H1 (cell line): ENCODE measurements at regions not wholly inside any gene's neighbourhood (a gene's known extent, or its start where the extent isn't known, plus 50 kb on each side); places are given as distances from the start of the nearest gene placed in this dataset.

ENCODE experiments used
- CTCF ChIA-PET: fragments of 300-600 bp; sonication (Branson Sonifier 250); formaldehyde crosslinking; loops from one replicate; lab custom pipeline; 2021; ENCODE audit not compliant: partially characterized antibody; lab: Charles Lee
- POLR2A ChIA-PET: fragments of 300-600 bp; sonication (Branson Sonifier 250); formaldehyde crosslinking; loops from one replicate; lab custom pipeline; 2021; ENCODE audit warnings: inconsistent platforms; ENCODE audit not compliant: partially characterized antibody; lab: Charles Lee
- DNase-seq, 2 experiments: peaks; one replicate each; pipeline versions ENCODE4 v3.0.0 to v3.0.0-alpha.2; 2010 to 2022; ENCODE audit warnings: low spot score in 2 of 2, low read depth in 1 of 2, mixed read lengths in 1 of 2
- FAIRE-seq: peaks from 2 replicates; lab custom pipeline; 2011; peaks lifted over from hg19 to GRCh38; lab: Jason Lieb, UNC
- H2AFZ ChIP-seq: 2 replicates; pipeline ENCODE4 v1.8.1; 2012; ENCODE audit warnings: low read length, inconsistent platforms
- H2AK5ac ChIP-seq: 2 replicates; pipeline ENCODE4 v1.6.1; 2013; ENCODE audit warnings: low read depth, low read length
- H2BK120ac ChIP-seq: replicated peaks from 2 replicates; pipeline ENCODE3; 2013; ENCODE audit warnings: low read depth, low read length, inconsistent platforms
- H2BK12ac ChIP-seq: 2 replicates; pipeline ENCODE4 v1.6.1; 2013; ENCODE audit warnings: low read depth, low read length
- H2BK15ac ChIP-seq: 2 replicates; pipeline ENCODE4 v1.6.1; 2013; ENCODE audit warnings: low read length
- H2BK20ac ChIP-seq: 2 replicates; pipeline ENCODE4 v1.6.1; 2013; ENCODE audit warnings: low read length
- H2BK5ac ChIP-seq: 2 replicates; pipeline ENCODE4 v1.6.1; 2013; ENCODE audit warnings: low read depth, low read length
- H3K14ac ChIP-seq: 2 replicates; pipeline ENCODE4 v1.6.1; 2013; ENCODE audit warnings: inconsistent platforms; ENCODE audit not compliant: insufficient read length
- H3K18ac ChIP-seq: 2 replicates; pipeline ENCODE4 v1.6.1; 2013; ENCODE audit warnings: low read length; ENCODE audit errors: extremely low read depth
- H3K23ac ChIP-seq: 2 replicates; pipeline ENCODE4 v1.6.1; 2013; ENCODE audit warnings: inconsistent platforms; ENCODE audit not compliant: insufficient read length
- H3K23me2 ChIP-seq: 2 replicates; pipeline ENCODE4 v1.6.1; 2013; ENCODE audit warnings: low read depth, low read length
- H3K27ac ChIP-seq: 2 replicates; pipeline ENCODE4 v1.6.1; 2011; ENCODE audit warnings: low read depth, low read length, inconsistent platforms
- H3K27me3 ChIP-seq, 4 experiments: replicated peaks in 1 of 4; 1 replicate in 1 of 4; 2 replicates in 3 of 4; pipeline versions ENCODE4 v1.6.1 to v1.8.1; 2011 to 2013; ENCODE audit warnings: low read length in 3 of 4, mild to moderate bottlenecking in 3 of 4, inconsistent platforms in 2 of 4, mixed read lengths in 2 of 4, moderate library complexity in 1 of 4; ENCODE audit not compliant: control insufficient read depth in 3 of 4, insufficient read depth in 3 of 4; ENCODE audit errors: extremely low read depth in 1 of 4
- H3K36me3 ChIP-seq, 4 experiments: 2 replicates each; pipeline versions ENCODE4 v1.6.1 to v1.8.1; 2011 to 2013; ENCODE audit warnings: mild to moderate bottlenecking in 4 of 4, low read length in 3 of 4, moderate library complexity in 2 of 4, control low read depth in 1 of 4, inconsistent platforms in 1 of 4; ENCODE audit not compliant: insufficient read depth in 4 of 4, control insufficient read depth in 2 of 4
- H3K4ac ChIP-seq: replicated peaks from 2 replicates; pipeline ENCODE3; 2013; ENCODE audit warnings: low read length, low read depth, mixed read lengths, inconsistent platforms; ENCODE audit not compliant: insufficient read length
- H3K4me1 ChIP-seq, 4 experiments: replicated peaks in 1 of 4; 1 replicate in 1 of 4; 2 replicates in 3 of 4; pipeline versions ENCODE4 v1.6.1 to v1.8.1; 2011 to 2013; ENCODE audit warnings: low read length in 3 of 4, inconsistent platforms in 2 of 4, mixed read lengths in 1 of 4; ENCODE audit not compliant: insufficient read depth in 4 of 4, control insufficient read depth in 3 of 4
- H3K4me2 ChIP-seq, 2 experiments: 2 replicates each; pipeline versions ENCODE4 v1.6.1 to v1.8.1; 2011 to 2013; ENCODE audit warnings: low read depth in 2 of 2, low read length in 2 of 2, control low read depth in 1 of 2, inconsistent platforms in 1 of 2, mild to moderate bottlenecking in 1 of 2; ENCODE audit not compliant: insufficient read depth in 1 of 2
- H3K4me3 ChIP-seq, 4 experiments: fragments of 200-600, 300-600 bp in 1 of 4; sonication (generic), shearing (Covaris generic), sonication (Bioruptor Twin) in 1 of 4; 2 replicates each; pipeline versions ENCODE4 v1.5.1 to v1.8.1; 2011 to 2016; ENCODE audit warnings: low read length in 4 of 4, low read depth in 3 of 4, control low read depth in 2 of 4, inconsistent platforms in 2 of 4, mild to moderate bottlenecking in 2 of 4, mixed read lengths in 1 of 4, moderate library complexity in 1 of 4; ENCODE audit not compliant: insufficient read depth in 2 of 4; ENCODE audit errors: extremely low read depth in 1 of 4
- H3K56ac ChIP-seq: replicated peaks from 2 replicates; pipeline ENCODE3; 2013; ENCODE audit warnings: low read depth, mild to moderate bottlenecking, mixed read lengths, low read length, inconsistent platforms; ENCODE audit not compliant: insufficient read length
- H3K79me1 ChIP-seq: 2 replicates; pipeline ENCODE4 v1.6.1; 2013; ENCODE audit warnings: low read depth, low read length, control low read depth
- H3K79me2 ChIP-seq, 2 experiments: 2 replicates each; pipeline versions ENCODE4 v1.6.1 to v1.8.1; 2012 to 2013; ENCODE audit warnings: low read length in 2 of 2, mild to moderate bottlenecking in 2 of 2, inconsistent platforms in 1 of 2; ENCODE audit not compliant: insufficient read depth in 2 of 2, control insufficient read depth in 1 of 2
- H3K9ac ChIP-seq, 4 experiments: replicated peaks in 1 of 4; 1 replicate in 1 of 4; 2 replicates in 3 of 4; pipeline versions ENCODE4 v1.6.1 to v1.8.1; 2011 to 2013; ENCODE audit warnings: low read depth in 3 of 4, low read length in 3 of 4, control low read depth in 2 of 4, mild to moderate bottlenecking in 2 of 4, moderate library complexity in 2 of 4, inconsistent platforms in 1 of 4; ENCODE audit errors: extremely low read depth in 1 of 4
- H3K9me3 ChIP-seq, 2 experiments: 2 replicates each; pipeline versions ENCODE4 v1.6.1 to v1.8.1; 2012 to 2013; ENCODE audit warnings: mild to moderate bottlenecking in 2 of 2, moderate library complexity in 2 of 2, control low read depth in 1 of 2, inconsistent platforms in 1 of 2, low read depth in 1 of 2, low read length in 1 of 2, mixed read lengths in 1 of 2; ENCODE audit not compliant: insufficient read depth in 2 of 2
- H4K20me1 ChIP-seq, 2 experiments: replicated peaks in 1 of 2; 2 replicates each; pipeline versions ENCODE3 to v1.8.1; 2011 to 2013; ENCODE audit warnings: inconsistent platforms in 2 of 2, low read length in 2 of 2, mild to moderate bottlenecking in 1 of 2; ENCODE audit not compliant: insufficient read depth in 2 of 2, control insufficient read depth in 1 of 2
- H4K5ac ChIP-seq: 2 replicates; pipeline ENCODE4 v1.6.1; 2013; ENCODE audit warnings: low read length, low read depth, mixed read lengths, inconsistent platforms; ENCODE audit not compliant: insufficient read length
- H4K8ac ChIP-seq: 2 replicates; pipeline ENCODE4 v1.8.0; 2013; ENCODE audit warnings: mild to moderate bottlenecking, moderate library complexity, low read length, inconsistent platforms; ENCODE audit not compliant: insufficient read depth; ENCODE audit errors: extremely low read depth
- H4K91ac ChIP-seq: replicated peaks from 2 replicates; pipeline ENCODE3; 2013; ENCODE audit warnings: low read length, mixed read lengths, inconsistent platforms; ENCODE audit not compliant: insufficient read length
- ATF3 ChIP-seq: IDR thresholded peaks from 2 replicates; pipeline ENCODE4 v1.6.1; 2011; ENCODE audit warnings: low read depth, mild to moderate bottlenecking, low read length; ENCODE audit not compliant: insufficient read depth
- CHD1 ChIP-seq: IDR thresholded peaks from 2 replicates; pipeline ENCODE4 v1.6.1; 2012; ENCODE audit warnings: low read depth, low read length, improper control_type of control experiment
- CHD2 ChIP-seq: IDR thresholded peaks from 2 replicates; pipeline ENCODE4 v1.6.1; 2012; ENCODE audit warnings: low read length, improper control_type of control experiment
- WGBS, 2 experiments: shearing (Covaris generic) in 1 of 2; methylation state at CpG; one replicate each; pipeline versions ENCODE4 v1.1.6 to v1.1.7; 2013 to 2015; ENCODE audit warnings: low lambda C conversion rate in 2 of 2, mixed read lengths in 2 of 2, inconsistent platforms in 1 of 2, low coverage in 1 of 2, missing lambda C conversion rate in 1 of 2; ENCODE audit not compliant: insufficient replicate concordance in 2 of 2, insufficient coverage in 1 of 2, insufficient read length in 1 of 2; ENCODE audit errors: extremely low coverage in 1 of 2, missing lambda C conversion rate in 1 of 2; 5-methylcytosine and 5-hydroxymethylcytosine counted together

GRCh38 chr18:73577365-73577764 is 570.3 kb downstream of the FBXO15 start:
- Histone ChIP-seq H3K23me2 (no peaks in the 10 kb centered on the region), H3K36me3 (no peaks in the 10 kb centered on the region), H4K91ac (no peak overlapping the region), H2BK120ac (no peak overlapping the region), H3K79me1 (no peaks in the 10 kb centered on the region), H3K23ac (no peak overlapping the region), H3K9ac (no peak overlapping the region), H3K27ac (no peak overlapping the region), H3K4me3 (no peak overlapping the region), H4K5ac (no peak overlapping the region), H4K20me1 (no peaks in the 10 kb centered on the region), H2AK5ac (no peak overlapping the region), H3K4ac (no peak overlapping the region), H2BK5ac (no peak overlapping the region), H3K4me1 (no peaks in the 10 kb centered on the region), H3K79me2 (no peaks in the 10 kb centered on the region), H3K18ac (no peak overlapping the region), H2BK20ac (no peak overlapping the region), H3K14ac (no peak overlapping the region), H3K9me3 (no peaks in the 10 kb centered on the region), H2AFZ (no peak overlapping the region), H3K56ac (no peak overlapping the region), H3K4me2 (no peak overlapping the region), H2BK12ac (no peak overlapping the region), H2BK15ac (no peak overlapping the region), H4K8ac (no peak overlapping the region), H3K27me3 (no peaks in the 10 kb centered on the region)
- ChIA-PET CTCF (interaction anchor here (0.6 kb wide), 2 partner anchors 362 to 1129 kb away, joined by 3 to 4 read pairs; no protein-coding TSS in a partner anchor), POLR2A (no interaction called here)
- TF ChIP-seq CHD1 (no peak), CHD2 (no peak), ATF3 (no peak)
- FAIRE-seq (no peak), DNase-seq (no peak)
- WGBS, 2 experiments, result 89% methylated on average over 1 of the region's 1 CpG; no CpG with 5 or more reads in 1 of the 2 experiments
